IMR-90 (cell line): ENCODE measurements at regions not wholly inside any gene's neighbourhood (a gene's known extent, or its start where the extent isn't known, plus 50 kb on each side); places are given as distances from the start of the nearest gene placed in this dataset.

Experiments used
- CEBPB ChIP-seq: IDR thresholded peaks from 2 replicates; pipeline ENCODE4 v1.6.1; 2012; ENCODE audit warnings: low read depth, low read length, improper control_type of control experiment
- CTCF ChIP-seq: conservative IDR thresholded peaks from 2 replicates; pipeline ENCODE4 v1.5.1; 2012; ENCODE audit warnings: mild to moderate bottlenecking, low read depth, low read length, improper control_type of control experiment
- ELK1 ChIP-seq: fragments of 150-350 bp; IDR thresholded peaks from 2 replicates; pipeline ENCODE4 v1.6.1; 2016; ENCODE audit warnings: low read depth, mild to moderate bottlenecking, low read length, moderate library complexity, borderline replicate concordance
- FOS ChIP-seq: fragments of 150-350 bp; IDR thresholded peaks from 2 replicates; pipeline ENCODE4 v1.6.1; 2016; ENCODE audit warnings: low read depth, low read length
- MXI1 ChIP-seq: IDR thresholded peaks from 2 replicates; pipeline ENCODE4 v1.6.1; 2012; ENCODE audit warnings: low read depth, mild to moderate bottlenecking, low read length, moderate library complexity, borderline replicate concordance
- NFE2L2 ChIP-seq: fragments of 150-350 bp; IDR thresholded peaks from 2 replicates; pipeline ENCODE4 v1.6.1; 2016; ENCODE audit warnings: low read depth, mild to moderate bottlenecking, low read length
- POLR2A ChIP-seq: IDR thresholded peaks from 2 replicates; pipeline ENCODE4 v1.6.1; 2012; ENCODE audit warnings: mild to moderate bottlenecking, low read depth, low read length
- RCOR1 ChIP-seq: IDR thresholded peaks from 2 replicates; pipeline ENCODE4 v1.6.1; 2012; ENCODE audit warnings: mild to moderate bottlenecking, low read length, improper control_type of control experiment; ENCODE audit not compliant: insufficient replicate concordance
- SMC3 ChIP-seq: fragments of 150-350 bp; IDR thresholded peaks from 2 replicates; pipeline ENCODE4 v1.6.1; 2016; ENCODE audit warnings: low read depth, mild to moderate bottlenecking, antibody characterized with exemption, low read length, moderate library complexity

- TF ChIP-seq NFE2L2, result no peak
- no peak for TF ChIP-seq MXI1
- TF ChIP-seq CTCF, result no peak
- TF ChIP-seq ELK1, result no peak
- no peak for TF ChIP-seq CEBPB
- TF ChIP-seq POLR2A, result no peak
- TF ChIP-seq RCOR1, result no peak
- no peak for TF ChIP-seq SMC3
- no peak for TF ChIP-seq FOS
Measured at GRCh38 chr2:8584174-8585066, 97.4 kb upstream of the ID2 start.
